GM21529 (cell line): ENCODE measurements at regions not wholly inside any gene's neighbourhood (a gene's known extent, or its start where the extent isn't known, plus 50 kb on each side); places are given as distances from the start of the nearest gene placed in this dataset.
"Not testable (repeated sequence)": the region's sequence is repeated elsewhere in the genome, so short reads cannot be mapped to it uniquely, and the experiment has no call there.

Experiments used
- ATAC-seq: cut with Tn5 transposase; IDR thresholded peaks from one replicate; pipeline ENCODE4 v1.9.1; 2021; ENCODE audit not compliant: unreplicated experiment

- ATAC-seq, result no peak
Observed at GRCh38 chr6:134642279-134642678, 307.6 kb downstream of the ALDH8A1 start.

- ATAC-seq, result peak; percentile 83
Observed at GRCh38 chr6:134640975-134641429, 308.9 kb downstream of the ALDH8A1 start.

- ATAC-seq, result no peak
Observed at GRCh38 chr6:134640229-134640628, 309.7 kb downstream of the ALDH8A1 start.

GRCh38 chr6:134637847-134638437 is 312.0 kb downstream of the ALDH8A1 start:
- no peak for ATAC-seq

- no peak for ATAC-seq
Observed at GRCh38 chr6:134637282-134637681, 312.6 kb downstream of the ALDH8A1 start.

- ATAC-seq, result peak; percentile 59
Observed at GRCh38 chr6:134636186-134636799, 313.6 kb downstream of the ALDH8A1 start.

- ATAC-seq, result no peak
Observed at GRCh38 chr6:134634966-134635365, 314.9 kb downstream of the ALDH8A1 start.

GRCh38 chr6:134634466-134634865 is 315.4 kb downstream of the ALDH8A1 start:
- ATAC-seq, result no peak

- ATAC-seq, result not testable (repeated sequence)
Observed at GRCh38 chr6:134632982-134633940, 315.3 kb upstream of the SGK1 start.

- no peak for ATAC-seq
Observed at GRCh38 chr6:134632024-134632423, 314.1 kb upstream of the SGK1 start.

- ATAC-seq, result no peak
Observed at GRCh38 chr6:134631398-134631924, 313.5 kb upstream of the SGK1 start.

- ATAC-seq, result no peak
Observed at GRCh38 chr6:134630508-134631121, 312.7 kb upstream of the SGK1 start.

GRCh38 chr6:134628154-134628553 is 310.2 kb upstream of the SGK1 start:
- no peak for ATAC-seq

GRCh38 chr6:134627707-134628106 is 309.8 kb upstream of the SGK1 start:
- ATAC-seq, result no peak

GRCh38 chr6:134626589-134626988 is 308.7 kb upstream of the SGK1 start:
- no peak for ATAC-seq

GRCh38 chr6:134626086-134626485 is 308.2 kb upstream of the SGK1 start:
- no peak for ATAC-seq

- ATAC-seq, result no peak
Observed at GRCh38 chr6:134624781-134625180, 306.9 kb upstream of the SGK1 start.

GRCh38 chr6:134623401-134623800 is 305.5 kb upstream of the SGK1 start:
- ATAC-seq, result no peak

- ATAC-seq, result no peak
Observed at GRCh38 chr6:134622382-134623173, 304.7 kb upstream of the SGK1 start.

- ATAC-seq, result no peak
Observed at GRCh38 chr6:134621858-134622257, 303.9 kb upstream of the SGK1 start.
